Retina (tissue), 1 donor: ENCODE measurements at regions not wholly inside any gene's neighbourhood (a gene's known extent, or its start where the extent isn't known, plus 50 kb on each side); places are given as distances from the start of the nearest gene placed in this dataset.
"Not testable (repeated sequence)": the region's sequence is repeated elsewhere in the genome, so short reads cannot be mapped to it uniquely, and the experiment has no call there.

Experiments used
- DNase-seq: peaks from one replicate; pipeline ENCODE4 v3.0.0-alpha.2; 2016

GRCh38 chrX:40530509-40530908, 50.3 kb upstream of the ATP6AP2 start:
- DNase-seq = no peak

GRCh38 chrX:40527543-40527942, 53.2 kb upstream of the ATP6AP2 start:
- no peak for DNase-seq

DNA sequence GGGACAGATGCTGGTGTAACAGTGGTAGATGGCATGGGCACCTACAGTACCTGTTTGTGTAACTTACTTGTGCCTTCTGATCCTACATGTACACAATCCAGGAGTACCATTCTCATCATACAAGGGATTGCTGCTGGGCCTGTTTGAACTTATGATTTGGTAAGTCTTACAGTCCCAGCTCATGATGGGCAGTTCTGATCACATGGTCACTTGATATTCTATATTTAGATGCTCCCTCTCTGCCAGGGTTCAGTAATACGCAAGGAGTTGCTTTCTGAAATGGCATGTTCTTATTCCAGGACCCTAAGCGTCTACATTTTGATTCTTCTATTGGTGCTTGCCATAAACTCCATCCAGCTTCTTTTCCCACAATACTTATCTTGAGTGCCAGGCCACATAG, 54.4 kb upstream of the ATP6AP2 start:
- no peak for DNase-seq

DNA sequence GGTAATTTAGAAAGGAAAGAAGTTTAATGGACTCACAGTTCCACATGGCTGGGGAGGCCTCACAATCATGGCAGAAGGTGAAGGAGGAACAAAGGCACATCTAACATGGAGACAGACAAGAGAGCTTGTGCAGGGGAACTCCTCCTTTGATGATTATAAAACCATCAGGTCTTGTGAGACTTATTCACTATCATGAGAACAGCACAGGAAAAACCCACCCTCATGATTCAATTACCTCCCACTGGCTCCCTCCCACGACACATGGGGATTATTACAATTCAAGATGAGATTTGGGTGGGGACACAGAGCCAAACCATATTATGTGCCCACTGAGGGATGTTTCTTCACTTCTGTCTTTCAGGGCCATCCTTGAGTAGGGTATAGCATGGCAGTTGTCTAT, 54.9 kb upstream of the ATP6AP2 start:
- not testable (repeated sequence) for DNase-seq

GRCh38 chrX:40524423-40524822, 56.3 kb upstream of the ATP6AP2 start:
- DNase-seq = no peak

GRCh38 chrX:40523852-40524251, 56.9 kb upstream of the ATP6AP2 start:
- DNase-seq = no peak

GRCh38 chrX:40521868-40522450, 58.8 kb upstream of the ATP6AP2 start:
- no peak for DNase-seq

DNA sequence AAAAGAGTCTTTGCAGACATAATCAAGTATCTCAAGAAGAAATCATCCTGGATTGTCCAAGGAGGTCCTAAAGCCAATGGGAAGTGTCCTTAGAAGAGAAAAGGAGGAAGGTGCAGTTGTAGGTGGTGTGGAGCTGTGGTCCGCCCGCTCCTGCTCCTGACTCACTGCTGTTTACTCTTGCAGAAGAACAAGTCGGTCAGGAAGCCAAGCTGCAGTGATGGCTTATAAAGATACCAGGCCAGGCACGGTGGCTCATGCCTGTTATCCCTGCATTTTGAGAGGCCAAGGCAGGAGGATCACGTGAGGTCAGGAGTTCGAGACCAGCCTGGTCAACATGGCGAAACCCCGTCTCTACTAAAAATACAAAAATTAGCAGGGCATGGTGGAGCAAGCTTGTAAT, 66.4 kb upstream of the ATP6AP2 start:
- DNase-seq = no peak

GRCh38 chrX:40513835-40514234, 66.9 kb upstream of the ATP6AP2 start:
- DNase-seq = no peak

GRCh38 chrX:40513012-40513411, 67.8 kb upstream of the ATP6AP2 start:
- DNase-seq = no peak

DNA sequence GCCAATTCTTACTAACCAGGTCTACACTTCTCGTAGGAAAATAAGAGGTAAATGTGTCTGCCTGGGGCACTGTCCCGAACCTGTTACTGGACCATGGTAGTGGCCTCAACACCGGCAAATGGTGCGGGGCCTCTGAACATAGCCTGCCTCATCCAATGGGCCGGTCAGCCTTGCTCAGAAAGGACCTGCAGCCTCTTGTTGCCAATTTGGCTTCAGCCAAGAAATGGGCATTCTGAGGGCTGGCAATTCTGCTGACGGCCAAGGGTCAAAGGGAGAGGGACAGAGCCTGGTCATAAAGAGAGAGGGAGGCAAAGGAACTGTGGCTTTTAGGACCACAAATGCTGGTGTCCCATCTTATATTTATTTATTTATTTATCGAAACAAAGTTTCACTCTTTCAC, 69.5 kb upstream of the ATP6AP2 start:
- DNase-seq = no peak

GRCh38 chrX:40508560-40508959, 72.2 kb upstream of the ATP6AP2 start:
- DNase-seq = no peak

GRCh38 chrX:40506201-40506985, 74.4 kb upstream of the ATP6AP2 start:
- no peak for DNase-seq

GRCh38 chrX:40504801-40505605, 75.8 kb upstream of the ATP6AP2 start:
- no peak for DNase-seq

- DNase-seq = no peak
These were observed 77.7 kb upstream of the ATP6AP2 start for GRCh38 chrX:40503094-40503493.

DNA sequence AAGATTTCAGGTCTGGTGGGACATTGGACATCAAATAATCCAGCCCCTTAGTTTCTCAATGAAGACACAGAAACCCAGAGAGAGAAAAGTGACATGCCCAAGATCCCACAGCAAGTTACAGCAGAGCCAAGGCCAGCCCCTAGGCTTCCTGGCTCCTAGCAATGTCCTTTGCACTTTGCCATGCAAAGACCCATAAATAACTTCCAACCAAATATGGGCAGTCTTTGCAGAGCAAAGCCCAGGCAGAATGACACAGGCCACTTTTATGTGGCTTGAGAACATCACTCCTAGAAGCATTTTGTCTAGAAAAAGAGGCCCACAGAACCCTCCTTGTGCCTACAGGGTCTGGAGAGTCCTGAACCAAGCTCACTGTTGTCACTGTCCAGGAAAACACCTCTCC, 78.1 kb upstream of the ATP6AP2 start:
- no peak for DNase-seq

GRCh38 chrX:40501164-40501855, 79.5 kb upstream of the ATP6AP2 start:
- DNase-seq = no peak

GRCh38 chrX:40496728-40497127, 84.0 kb upstream of the ATP6AP2 start:
- peak; percentile 32 for DNase-seq

DNA sequence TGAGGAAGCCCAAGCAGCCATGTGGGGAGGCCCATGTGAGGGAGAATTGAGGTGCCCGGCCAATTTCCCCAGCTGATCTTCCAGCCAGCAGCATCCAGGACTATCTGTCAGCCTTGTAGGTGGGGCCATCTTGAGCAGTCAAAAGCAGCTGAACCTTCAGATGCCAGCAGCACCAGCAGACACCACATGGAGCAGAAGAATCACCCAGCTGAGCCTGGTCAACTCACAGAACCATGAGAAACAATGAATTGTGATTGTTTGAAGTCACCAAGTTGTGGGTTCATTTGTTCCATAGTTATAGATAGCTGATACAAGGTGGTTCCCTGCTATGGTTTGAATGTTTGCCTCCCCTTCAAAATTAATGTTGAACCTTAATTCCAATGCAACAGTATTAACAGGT, 85.1 kb upstream of the ATP6AP2 start:
- DNase-seq = no peak

GRCh38 chrX:40494005-40494404, 86.8 kb upstream of the ATP6AP2 start:
- DNase-seq = no peak

GRCh38 chrX:40488296-40488695, 92.5 kb upstream of the ATP6AP2 start:
- DNase-seq = no peak

DNA sequence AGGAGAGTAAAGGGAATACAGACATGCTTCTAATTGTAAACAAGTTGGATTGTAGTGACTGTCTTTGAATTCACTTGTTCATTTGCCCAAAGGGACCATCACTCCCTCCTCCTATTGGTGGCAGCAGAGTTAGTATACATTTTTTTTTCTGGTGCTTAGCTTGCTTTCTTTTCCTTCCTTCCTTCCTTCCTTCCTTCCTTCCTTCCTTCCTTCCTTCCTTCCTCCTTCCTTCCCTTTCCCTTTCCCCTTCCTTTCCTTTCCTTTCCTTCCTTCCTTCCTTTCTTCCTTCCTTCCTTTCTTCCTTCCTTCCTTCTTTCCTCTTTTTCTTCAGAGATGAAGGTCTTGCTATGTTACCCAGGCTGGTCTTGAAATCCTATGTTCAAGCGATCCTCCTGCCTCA, 94.8 kb upstream of the ATP6AP2 start:
- no peak for DNase-seq

GRCh38 chrX:40485102-40485826, 95.5 kb upstream of the ATP6AP2 start:
- no peak for DNase-seq
